HEK293 (cell line): ENCODE measurements at regions not wholly inside any gene's neighbourhood (a gene's known extent, or its start where the extent isn't known, plus 50 kb on each side); places are given as distances from the start of the nearest gene placed in this dataset.
A peak's percentile ranks its signal among the peaks of the same experiment; 100 is the strongest.

ENCODE experiments used
- CTCF ChIA-PET: fragments of 350-600 bp; formaldehyde crosslinking; extraction: SDS; loops from one replicate; lab custom pipeline; 2021; ENCODE audit warnings: antibody characterized with exemption; lab: Yijun Ruan, JAX
- POLR2A ChIA-PET: fragments of 300-600 bp; formaldehyde crosslinking; extraction: SDS; loops from one replicate; lab custom pipeline; 2020; ENCODE audit warnings: antibody characterized with exemption, inconsistent platforms; lab: Yijun Ruan, JAX
- H3K27ac ChIP-seq: fragments of 200-500 bp; sonication (Bioruptor generic); 2 replicates; pipeline ENCODE4 v1.5.1; 2014; ENCODE audit warnings: low read depth, low read length, control low read depth, inconsistent platforms; ENCODE audit errors: extremely low read depth
- H3K36me3 ChIP-seq, 2 experiments: fragments of 200-500 bp in 1 of 2; sonication (Bioruptor generic) in 1 of 2; 1 replicate in 1 of 2; 2 replicates in 1 of 2; pipeline ENCODE4 v1.5.1; 2014 to 2017; ENCODE audit warnings: inconsistent platforms in 2 of 2, low read length in 2 of 2; ENCODE audit not compliant: control insufficient read depth in 2 of 2, insufficient read depth in 1 of 2
- H3K4me1 ChIP-seq: fragments of 200-500 bp; sonication (Bioruptor generic); 2 replicates; pipeline ENCODE4 v1.5.1; 2014; ENCODE audit warnings: mild to moderate bottlenecking, low read length, inconsistent platforms; ENCODE audit not compliant: control insufficient read depth, insufficient read depth
- H3K4me3 ChIP-seq: 2 replicates; pipeline ENCODE4 v1.5.1; 2011; ENCODE audit warnings: low read depth, mild to moderate bottlenecking, control low read depth, low read length, moderate library complexity
- H3K9me3 ChIP-seq: fragments of 200-500 bp; sonication (Bioruptor generic); 2 replicates; pipeline ENCODE4 v1.5.1; 2014; ENCODE audit warnings: low read depth, low read length, inconsistent platforms; ENCODE audit not compliant: control insufficient read depth, insufficient read depth
- FEZF1 ChIP-seq: fragments of 450-650 bp; formaldehyde crosslinking; IDR thresholded peaks from 2 replicates; pipeline ENCODE4 v1.5.1; 2016; ENCODE audit warnings: missing biosample characterization, missing genetic modification characterization
- HOXD13 ChIP-seq: sonication (generic); formaldehyde crosslinking; IDR thresholded peaks from 2 replicates; pipeline ENCODE4 v1.8.0; 2022; ENCODE audit warnings: missing genetic modification reagents, borderline replicate concordance
- IKZF3 ChIP-seq: fragments of 450-650 bp; IDR thresholded peaks from 2 replicates; pipeline ENCODE4 v1.5.0; 2018; ENCODE audit warnings: missing biosample characterization, mild to moderate bottlenecking, missing genetic modification characterization, moderate library complexity
- KLF1 ChIP-seq: fragments of 450-650 bp; formaldehyde crosslinking; IDR thresholded peaks from 2 replicates; pipeline ENCODE4 v1.5.1; 2016; ENCODE audit warnings: missing biosample characterization, missing genetic modification characterization
- OSR2 ChIP-seq: fragments of 450-650 bp; formaldehyde crosslinking; IDR thresholded peaks from 2 replicates; pipeline ENCODE4 v1.5.1; 2016; ENCODE audit warnings: missing biosample characterization, missing genetic modification characterization
- PRDM1 ChIP-seq: fragments of 450-650 bp; formaldehyde crosslinking; IDR thresholded peaks from 2 replicates; pipeline ENCODE4; 2016; ENCODE audit warnings: missing biosample characterization, missing genetic modification characterization
- SCRT1 ChIP-seq: fragments of 450-650 bp; formaldehyde crosslinking; IDR thresholded peaks from 2 replicates; pipeline ENCODE4 v1.5.1; 2016; ENCODE audit warnings: missing biosample characterization, missing genetic modification characterization, borderline replicate concordance
- SCRT2 ChIP-seq: fragments of 450-650 bp; formaldehyde crosslinking; IDR thresholded peaks from 2 replicates; pipeline ENCODE4 v1.5.1; 2016; ENCODE audit warnings: missing biosample characterization, missing genetic modification characterization
- YY2 ChIP-seq: fragments of 450-650 bp; formaldehyde crosslinking; IDR thresholded peaks from 2 replicates; pipeline ENCODE4 v1.5.1; 2016; ENCODE audit warnings: missing biosample characterization, missing genetic modification characterization
- ZFP41 ChIP-seq: fragments of 450-650 bp; formaldehyde crosslinking; IDR thresholded peaks from 2 replicates; pipeline ENCODE4 v1.5.1; 2016; ENCODE audit warnings: missing biosample characterization, missing genetic modification characterization, borderline replicate concordance
- ZNF140 ChIP-seq: fragments of 450-650 bp; formaldehyde crosslinking; IDR thresholded peaks from 2 replicates; pipeline ENCODE4 v1.5.1; 2016; ENCODE audit warnings: missing biosample characterization, missing genetic modification characterization
- ZNF391 ChIP-seq: fragments of 450-650 bp; formaldehyde crosslinking; IDR thresholded peaks from 2 replicates; pipeline ENCODE4 v1.5.1; 2016; ENCODE audit warnings: low read depth, missing biosample characterization, missing genetic modification characterization, borderline replicate concordance
- ZNF416 ChIP-seq: fragments of 450-650 bp; formaldehyde crosslinking; IDR thresholded peaks from 2 replicates; pipeline ENCODE4 v1.5.1; 2016; ENCODE audit warnings: missing biosample characterization, missing genetic modification characterization
- ZNF423 ChIP-seq: fragments of 450-650 bp; formaldehyde crosslinking; IDR thresholded peaks from 2 replicates; pipeline ENCODE4 v1.5.1; 2016; ENCODE audit warnings: missing biosample characterization, missing genetic modification characterization
- ZNF560 ChIP-seq: fragments of 450-650 bp; formaldehyde crosslinking; IDR thresholded peaks from 2 replicates; pipeline ENCODE4 v1.5.1; 2017; ENCODE audit warnings: missing biosample characterization, missing genetic modification characterization, borderline replicate concordance
- ZNF585B ChIP-seq: fragments of 450-650 bp; formaldehyde crosslinking; IDR thresholded peaks from 2 replicates; pipeline ENCODE4 v1.5.1; 2016; ENCODE audit warnings: missing biosample characterization, missing genetic modification characterization
- ZNF843 ChIP-seq: fragments of 450-650 bp; formaldehyde crosslinking; IDR thresholded peaks from 2 replicates; pipeline ENCODE4 v1.5.1; 2016; ENCODE audit warnings: missing biosample characterization, missing genetic modification characterization
- TF ChIP-seq, protein P1 (sequence below): fragments of 450-650 bp; formaldehyde crosslinking; IDR thresholded peaks from 2 replicates; pipeline ENCODE4 v1.5.1; 2016; ENCODE audit warnings: missing biosample characterization, missing genetic modification characterization
- TF ChIP-seq, protein P2 (sequence below): fragments of 450-650 bp; formaldehyde crosslinking; IDR thresholded peaks from 2 replicates; pipeline ENCODE4 v1.5.1; 2016; ENCODE audit warnings: missing biosample characterization, missing genetic modification characterization
- TF ChIP-seq, protein P3 (sequence below): fragments of 450-650 bp; formaldehyde crosslinking; IDR thresholded peaks from 2 replicates; pipeline ENCODE4 v1.5.1; 2016; ENCODE audit warnings: missing biosample characterization, missing genetic modification characterization
- TF ChIP-seq, protein P4 (sequence below): fragments of 450-650 bp; formaldehyde crosslinking; IDR thresholded peaks from 2 replicates; pipeline ENCODE4 v1.5.1; 2017; ENCODE audit warnings: missing biosample characterization, missing genetic modification characterization

DNA sequence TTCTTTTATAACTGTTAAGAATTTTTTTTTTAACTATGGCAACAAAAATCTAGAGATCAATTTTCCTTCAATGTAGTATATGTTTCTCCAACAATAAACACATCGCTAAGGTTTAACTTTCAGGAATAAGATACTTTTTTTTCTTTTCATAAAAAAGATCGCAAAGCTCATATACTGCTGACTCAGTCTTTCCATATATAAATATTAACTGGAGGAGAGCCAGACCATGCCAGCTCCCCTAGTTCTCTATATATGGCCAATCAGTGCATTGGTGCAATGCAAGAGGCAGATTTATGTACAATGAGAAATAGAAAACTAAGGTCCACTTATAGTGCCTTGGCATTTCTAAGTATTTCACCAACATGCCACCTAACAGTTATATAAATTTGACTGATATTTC lies 89.2 kb upstream of the GAS1 start (continued):
- TF ChIP-seq ZNF843 (tag by site-specific recombination) (no peak), ZNF140 (no peak), KLF1 (tag by site-specific recombination) (no peak)

GRCh38 chr9:87039809-87040392 lies 92.6 kb upstream of the GAS1 start:
- Histone ChIP-seq H3K4me3 (no peak overlapping the region), H3K27ac (no peak overlapping the region), H3K36me3 (no peaks in the 10 kb centered on the region), H3K9me3 (no peaks in the 10 kb centered on the region), H3K4me1 (peaks cover 6% of the 10 kb centered on the region; the same call in 1 of the 2 replicates)
- CTCF ChIA-PET, result interaction anchor here (1.1 kb wide), 1 partner anchor 26 kb away, joined by 3 read pairs; no protein-coding TSS in a partner anchor
- TF ChIP-seq PRDM1, result peak; percentile 56; the same call in 1 of the 2 replicates
- no peak for TF ChIP-seq YY2
- TF ChIP-seq FEZF1, result peak; percentile 14; the same call in 1 of the 2 replicates
- 0 out of 2 replicates have a peak, but pooled peaks have one; percentile 13 for TF ChIP-seq OSR2 (tag by site-specific recombination)
- no peak for TF ChIP-seq HOXD13 (CRISPR knock-in tag)
- no peak for TF ChIP-seq ZNF423
- TF ChIP-seq SCRT1 (tag by site-specific recombination), result peak; percentile 41; the same call in 1 of the 2 replicates
- TF ChIP-seq, protein P1, sequence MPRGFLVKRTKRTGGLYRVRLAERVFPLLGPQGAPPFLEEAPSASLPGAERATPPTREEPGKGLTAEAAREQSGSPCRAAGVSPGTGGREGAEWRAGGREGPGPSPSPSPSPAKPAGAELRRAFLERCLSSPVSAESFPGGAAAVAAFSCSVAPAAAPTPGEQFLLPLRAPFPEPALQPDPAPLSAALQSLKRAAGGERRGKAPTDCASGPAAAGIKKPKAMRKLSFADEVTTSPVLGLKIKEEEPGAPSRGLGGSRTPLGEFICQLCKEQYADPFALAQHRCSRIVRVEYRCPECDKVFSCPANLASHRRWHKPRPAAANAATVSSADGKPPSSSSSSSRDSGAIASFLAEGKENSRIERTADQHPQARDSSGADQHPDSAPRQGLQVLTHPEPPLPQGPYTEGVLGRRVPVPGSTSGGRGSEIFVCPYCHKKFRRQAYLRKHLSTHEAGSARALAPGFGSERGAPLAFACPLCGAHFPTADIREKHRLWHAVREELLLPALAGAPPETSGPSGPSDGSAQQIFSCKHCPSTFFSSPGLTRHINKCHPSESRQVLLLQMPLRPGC (tag by site-specific recombination), result no peak
- 0 out of 2 replicates have a peak, but pooled peaks have one; percentile 72 for TF ChIP-seq ZNF416 (tag by site-specific recombination)
- TF ChIP-seq, protein P2, sequence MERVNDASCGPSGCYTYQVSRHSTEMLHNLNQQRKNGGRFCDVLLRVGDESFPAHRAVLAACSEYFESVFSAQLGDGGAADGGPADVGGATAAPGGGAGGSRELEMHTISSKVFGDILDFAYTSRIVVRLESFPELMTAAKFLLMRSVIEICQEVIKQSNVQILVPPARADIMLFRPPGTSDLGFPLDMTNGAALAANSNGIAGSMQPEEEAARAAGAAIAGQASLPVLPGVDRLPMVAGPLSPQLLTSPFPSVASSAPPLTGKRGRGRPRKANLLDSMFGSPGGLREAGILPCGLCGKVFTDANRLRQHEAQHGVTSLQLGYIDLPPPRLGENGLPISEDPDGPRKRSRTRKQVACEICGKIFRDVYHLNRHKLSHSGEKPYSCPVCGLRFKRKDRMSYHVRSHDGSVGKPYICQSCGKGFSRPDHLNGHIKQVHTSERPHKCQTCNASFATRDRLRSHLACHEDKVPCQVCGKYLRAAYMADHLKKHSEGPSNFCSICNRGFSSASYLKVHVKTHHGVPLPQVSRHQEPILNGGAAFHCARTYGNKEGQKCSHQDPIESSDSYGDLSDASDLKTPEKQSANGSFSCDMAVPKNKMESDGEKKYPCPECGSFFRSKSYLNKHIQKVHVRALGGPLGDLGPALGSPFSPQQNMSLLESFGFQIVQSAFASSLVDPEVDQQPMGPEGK, result no peak
- no peak for TF ChIP-seq ZNF391
- TF ChIP-seq, protein P3, sequence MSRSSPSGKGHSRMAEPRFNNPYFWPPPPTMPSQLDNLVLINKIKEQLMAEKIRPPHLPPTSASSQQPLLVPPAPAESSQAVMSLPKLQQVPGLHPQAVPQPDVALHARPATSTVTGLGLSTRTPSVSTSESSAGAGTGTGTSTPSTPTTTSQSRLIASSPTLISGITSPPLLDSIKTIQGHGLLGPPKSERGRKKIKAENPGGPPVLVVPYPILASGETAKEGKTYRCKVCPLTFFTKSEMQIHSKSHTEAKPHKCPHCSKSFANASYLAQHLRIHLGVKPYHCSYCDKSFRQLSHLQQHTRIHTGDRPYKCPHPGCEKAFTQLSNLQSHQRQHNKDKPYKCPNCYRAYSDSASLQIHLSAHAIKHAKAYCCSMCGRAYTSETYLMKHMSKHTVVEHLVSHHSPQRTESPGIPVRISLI (tag by site-specific recombination), result peak; percentile 51; the same call in 1 of the 2 replicates
- no peak for TF ChIP-seq ZNF585B (tag by site-specific recombination)
- TF ChIP-seq ZNF560 (tag by site-specific recombination), result no peak
- no peak for TF ChIP-seq IKZF3 (tag by site-specific recombination)
- no peak for TF ChIP-seq KLF1 (tag by site-specific recombination)
- TF ChIP-seq SCRT2, result peak; percentile 81
- no peak for TF ChIP-seq ZFP41 (tag by site-specific recombination)
- TF ChIP-seq, protein P4, sequence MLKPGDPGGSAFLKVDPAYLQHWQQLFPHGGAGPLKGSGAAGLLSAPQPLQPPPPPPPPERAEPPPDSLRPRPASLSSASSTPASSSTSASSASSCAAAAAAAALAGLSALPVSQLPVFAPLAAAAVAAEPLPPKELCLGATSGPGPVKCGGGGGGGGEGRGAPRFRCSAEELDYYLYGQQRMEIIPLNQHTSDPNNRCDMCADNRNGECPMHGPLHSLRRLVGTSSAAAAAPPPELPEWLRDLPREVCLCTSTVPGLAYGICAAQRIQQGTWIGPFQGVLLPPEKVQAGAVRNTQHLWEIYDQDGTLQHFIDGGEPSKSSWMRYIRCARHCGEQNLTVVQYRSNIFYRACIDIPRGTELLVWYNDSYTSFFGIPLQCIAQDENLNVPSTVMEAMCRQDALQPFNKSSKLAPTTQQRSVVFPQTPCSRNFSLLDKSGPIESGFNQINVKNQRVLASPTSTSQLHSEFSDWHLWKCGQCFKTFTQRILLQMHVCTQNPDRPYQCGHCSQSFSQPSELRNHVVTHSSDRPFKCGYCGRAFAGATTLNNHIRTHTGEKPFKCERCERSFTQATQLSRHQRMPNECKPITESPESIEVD (tag by site-specific recombination), result peak; percentile 88
- POLR2A ChIA-PET, result interaction anchor here (1.0 kb wide), 1 partner anchor 92 kb away, joined by 4 read pairs; no protein-coding TSS in a partner anchor
